ENCODE measurements at regions not wholly inside any gene's neighbourhood (a gene's known extent, or its start where the extent isn't known, plus 50 kb on each side); places are given as distances from the start of the nearest gene placed in this dataset.

DNA sequence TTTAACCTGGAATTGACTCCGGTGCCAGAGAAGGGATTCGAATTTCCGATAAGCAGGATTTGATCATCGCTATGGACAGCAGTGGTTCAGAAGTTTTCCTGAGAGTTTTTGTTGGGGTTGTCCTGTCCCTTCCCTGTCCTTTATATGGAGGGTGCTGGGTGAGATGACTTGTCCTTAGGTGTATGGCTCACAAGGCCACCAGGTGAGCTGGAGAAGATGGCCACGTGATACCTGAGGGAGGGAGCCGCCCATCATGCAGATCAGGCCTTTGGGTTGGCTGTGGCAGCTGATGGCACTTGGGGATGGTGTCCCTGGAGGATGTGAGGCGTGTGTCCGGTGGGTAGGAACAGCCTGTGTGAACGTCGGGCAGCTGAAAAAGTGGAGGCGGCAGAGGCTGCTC lies 187.7 kb downstream of the PTPN20 start:
- no peak for TF ChIP-seq JUND (IDR thresholded peaks at IDR 0.05; ENCODE audit: low read depth)
- in situ Hi-C loops (cut with HindIII; ENCODE audit: low pct_unique_long_range_greater_than_20kb, low sequenced_read_pairs), result no loop called here
- no peak for DNase-seq (ENCODE audit: low read depth in 1 of 2, low spot score in 1 of 2)

DNA sequence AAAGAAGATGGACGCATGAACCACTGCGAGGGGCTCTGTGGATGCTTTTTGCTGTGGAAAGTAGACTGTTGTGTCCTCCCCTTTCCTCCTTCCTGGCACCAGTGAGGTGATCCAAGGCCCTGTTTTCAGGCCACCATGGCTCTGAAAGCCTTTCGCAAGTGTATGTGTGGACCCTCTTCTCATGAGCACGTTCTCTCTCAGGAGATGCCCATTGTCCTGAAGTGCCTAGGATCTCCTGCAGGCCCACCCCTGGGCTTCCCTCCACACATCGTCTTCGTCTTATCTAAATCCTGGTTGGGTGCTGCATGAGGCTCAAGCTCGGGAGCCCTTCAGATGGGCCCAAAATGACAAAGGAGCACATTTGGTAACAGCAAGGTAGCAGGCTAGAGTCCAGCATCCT lies 188.2 kb downstream of the PTPN20 start:
- DNase-seq (ENCODE audit: low read depth in 1 of 2, low spot score in 1 of 2), result no peak
- no peak for TF ChIP-seq JUND (IDR thresholded peaks at IDR 0.05; ENCODE audit: low read depth)
- in situ Hi-C loops (cut with HindIII; ENCODE audit: low pct_unique_long_range_greater_than_20kb, low sequenced_read_pairs), result no loop called here

DNA sequence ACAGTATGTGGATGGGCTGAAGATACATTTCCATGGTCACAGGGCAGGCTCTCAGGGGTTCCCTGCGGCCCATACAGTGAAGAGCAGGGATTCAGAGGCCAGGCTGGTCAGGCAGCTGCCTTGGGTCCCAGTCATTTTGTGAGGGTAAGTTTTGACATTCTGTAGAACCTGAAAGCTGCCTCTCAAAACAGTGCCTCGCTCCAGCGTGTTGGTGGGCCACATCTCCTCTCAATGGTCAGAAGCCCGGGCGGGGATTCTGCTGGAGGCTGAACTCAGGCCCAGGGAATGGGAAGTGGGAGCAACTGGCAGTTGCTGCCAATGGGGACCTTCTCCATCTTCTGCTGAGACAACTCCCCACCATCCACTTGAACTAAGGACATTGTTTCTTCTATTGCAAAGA lies 190.0 kb downstream of the PTPN20 start:
- no peak for DNase-seq (ENCODE audit: low read depth in 1 of 2, low spot score in 1 of 2)

DNA sequence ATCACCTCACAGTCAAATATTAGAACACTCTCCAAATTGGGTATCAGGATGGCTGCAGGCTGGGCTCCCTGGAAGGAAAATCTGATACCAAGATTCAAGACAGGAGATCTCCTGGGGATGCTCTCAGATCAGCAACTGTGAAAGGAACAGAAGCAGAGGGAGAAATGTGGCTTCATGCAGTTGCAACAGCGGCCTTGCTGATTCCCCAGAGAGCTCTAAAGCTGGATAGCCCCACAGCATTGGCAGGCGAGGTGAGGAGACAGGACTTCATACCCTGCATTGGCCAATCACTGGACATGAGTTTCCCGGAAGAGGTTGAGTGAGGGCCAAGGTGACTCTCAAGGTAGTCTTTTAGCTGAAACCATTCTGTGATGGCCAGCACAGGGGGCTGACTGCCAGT lies 190.6 kb downstream of the PTPN20 start:
- no peak for TF ChIP-seq JUND (IDR thresholded peaks at IDR 0.05; ENCODE audit: low read depth)
- in situ Hi-C loops (cut with HindIII; ENCODE audit: low pct_unique_long_range_greater_than_20kb, low sequenced_read_pairs), result no loop called here
- DNase-seq (ENCODE audit: low read depth in 1 of 2, low spot score in 1 of 2), result no peak

More for the DNA sequence above, 190.0 kb downstream of the PTPN20 start:
- TF ChIP-seq JUND (IDR thresholded peaks at IDR 0.05; ENCODE audit: low read depth), result no peak
- in situ Hi-C loops (cut with HindIII; ENCODE audit: low pct_unique_long_range_greater_than_20kb, low sequenced_read_pairs), result no loop called here

DNA sequence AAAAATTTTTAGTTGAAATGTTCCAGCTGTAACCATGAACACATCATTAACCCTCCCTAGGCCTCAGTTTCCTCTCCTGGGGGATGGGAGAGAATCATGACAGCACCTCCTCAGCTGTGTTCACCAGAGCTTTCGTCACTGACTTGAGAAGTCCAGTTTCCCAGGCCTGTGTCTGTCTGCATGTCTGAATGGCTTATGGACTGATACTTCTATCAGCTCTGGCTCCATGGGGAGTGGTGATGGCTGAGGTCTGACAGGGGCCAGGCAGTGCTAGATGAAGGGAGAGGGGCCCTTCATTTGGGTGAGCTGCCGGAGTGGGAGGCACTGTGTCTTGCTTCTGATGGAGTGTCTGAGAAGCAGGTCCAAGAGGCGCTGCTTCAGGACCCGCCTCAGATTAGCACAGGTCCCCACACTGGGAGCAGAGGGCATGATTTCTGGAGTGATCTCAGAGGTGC lies 192.9 kb downstream of the PTPN20 start:
- in situ Hi-C loops (cut with HindIII; ENCODE audit: low pct_unique_long_range_greater_than_20kb, low sequenced_read_pairs), result no loop called here
- no peak for DNase-seq (ENCODE audit: low read depth in 1 of 2, low spot score in 1 of 2)
- no peak for TF ChIP-seq JUND (IDR thresholded peaks at IDR 0.05; ENCODE audit: low read depth)

DNA sequence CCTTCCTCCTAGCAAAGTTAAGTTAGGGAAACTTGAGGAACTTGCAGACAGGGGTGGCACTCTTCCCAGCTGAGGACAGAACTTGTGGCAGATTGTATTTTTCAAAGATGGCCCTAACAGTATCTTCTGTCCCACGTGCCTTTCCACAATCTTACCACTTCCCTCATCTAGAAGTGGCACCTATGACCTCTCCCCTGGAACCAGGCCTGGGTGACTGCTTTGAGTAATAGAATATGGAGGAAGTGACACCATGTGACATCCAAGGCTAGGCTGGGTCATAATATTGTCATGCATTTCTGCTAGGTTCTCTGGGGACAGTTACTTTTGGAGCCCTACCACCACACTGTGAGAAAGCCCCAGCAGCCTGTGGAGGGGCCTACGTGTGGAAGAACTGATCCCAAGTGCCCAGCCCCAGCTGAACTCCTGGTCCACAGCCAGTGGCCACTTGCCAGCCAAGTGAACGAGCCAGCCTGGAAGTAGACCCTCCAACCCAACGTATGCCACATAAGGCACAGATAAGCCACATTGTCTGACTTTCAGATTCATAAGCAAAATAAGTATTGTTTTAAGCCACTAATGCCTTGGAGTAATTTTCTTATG lies 193.7 kb downstream of the PTPN20 start:
- no peak for TF ChIP-seq JUND (IDR thresholded peaks at IDR 0.05; ENCODE audit: low read depth)
- in situ Hi-C loops (cut with HindIII; ENCODE audit: low pct_unique_long_range_greater_than_20kb, low sequenced_read_pairs), result no loop called here
- DNase-seq (ENCODE audit: low read depth in 1 of 2, low spot score in 1 of 2), result no peak

- DNase-seq (ENCODE audit: low read depth in 1 of 2, low spot score in 1 of 2), result no peak
- TF ChIP-seq JUND (IDR thresholded peaks at IDR 0.05; ENCODE audit: low read depth), result no peak
- in situ Hi-C loops (cut with HindIII; ENCODE audit: low pct_unique_long_range_greater_than_20kb, low sequenced_read_pairs), result no loop called here
Observed at GRCh38 chr10:47107007-47107747, 192.8 kb upstream of the GDF10 start.

DNA sequence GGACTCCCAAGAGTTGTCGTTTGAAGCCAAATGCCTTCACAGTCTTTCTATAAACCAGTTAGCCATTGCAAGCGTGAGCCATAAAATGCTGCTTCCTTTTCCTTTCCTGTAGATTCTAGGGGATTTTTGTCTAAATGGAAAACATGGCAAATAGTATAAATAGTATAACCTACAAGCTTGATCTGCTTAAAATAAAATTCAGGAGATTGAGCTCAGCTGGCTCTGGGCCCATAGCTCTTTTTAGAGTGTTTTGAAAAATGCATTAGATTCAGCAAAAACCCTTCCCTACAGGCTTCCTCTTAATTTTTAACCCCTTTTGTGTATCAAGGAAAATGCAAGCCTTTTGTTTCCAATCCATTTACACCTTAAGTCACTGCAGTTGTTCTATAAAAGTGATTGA lies 190.1 kb upstream of the GDF10 start:
- in situ Hi-C loops (cut with HindIII; ENCODE audit: low pct_unique_long_range_greater_than_20kb, low sequenced_read_pairs), result no loop called here
- DNase-seq (ENCODE audit: low read depth in 1 of 2, low spot score in 1 of 2), result no peak
- TF ChIP-seq JUND (IDR thresholded peaks at IDR 0.05; ENCODE audit: low read depth), result no peak

DNA sequence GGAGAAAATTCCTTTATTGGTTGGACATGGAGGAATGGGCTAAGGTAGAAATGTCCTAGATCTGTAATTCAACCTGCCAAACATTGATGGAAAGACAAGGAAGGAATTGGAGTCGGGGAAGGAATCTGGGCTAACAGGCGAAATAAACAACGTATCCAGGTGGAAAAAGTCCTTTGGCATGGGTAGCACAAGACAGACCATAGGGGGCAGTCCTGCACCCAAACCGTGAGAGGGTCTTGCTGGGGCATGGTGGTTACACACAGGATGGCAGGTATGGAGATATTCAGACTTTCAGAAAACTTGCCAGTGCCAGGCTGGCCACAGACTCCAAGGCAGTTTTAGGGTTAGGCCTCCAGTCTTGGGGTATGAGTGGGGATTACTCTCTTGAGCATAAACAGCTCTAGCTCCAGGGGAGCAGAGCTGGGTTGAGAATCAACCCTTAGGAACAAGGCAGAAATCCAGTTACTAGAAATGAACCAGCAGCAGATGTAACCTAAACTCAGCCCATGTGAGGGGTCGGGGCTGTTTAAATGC lies 188.6 kb upstream of the GDF10 start:
- in situ Hi-C loops (cut with HindIII; ENCODE audit: low pct_unique_long_range_greater_than_20kb, low sequenced_read_pairs), result no loop called here
- no peak for TF ChIP-seq JUND (IDR thresholded peaks at IDR 0.05; ENCODE audit: low read depth)
- no peak for DNase-seq (ENCODE audit: low read depth in 1 of 2, low spot score in 1 of 2)

DNA sequence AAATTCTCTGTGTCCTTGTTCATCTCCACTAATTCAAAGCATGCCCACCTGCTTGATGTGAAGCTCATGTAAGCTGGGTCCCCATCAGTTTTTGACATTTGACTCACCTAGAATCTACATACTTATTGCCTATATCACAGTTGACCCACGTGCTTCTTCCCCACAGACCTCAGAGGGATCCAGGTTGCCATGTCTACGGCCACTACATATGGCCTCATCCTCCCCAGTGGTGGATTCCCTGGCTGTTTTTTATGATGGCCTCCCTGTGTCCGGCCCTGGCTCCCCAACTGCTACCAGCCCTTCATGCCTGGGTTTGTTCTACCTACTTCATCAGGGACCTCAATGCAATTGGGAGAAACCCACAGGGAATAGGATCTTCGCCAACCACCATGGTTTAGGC lies 187.4 kb upstream of the GDF10 start:
- DNase-seq (ENCODE audit: low read depth in 1 of 2, low spot score in 1 of 2), result no peak
- TF ChIP-seq JUND (IDR thresholded peaks at IDR 0.05; ENCODE audit: low read depth), result no peak

GRCh38 chr10:47113907-47114500 lies 186.0 kb upstream of the GDF10 start:
- in situ Hi-C loops (cut with HindIII; ENCODE audit: low pct_unique_long_range_greater_than_20kb, low sequenced_read_pairs), result no loop called here
- no peak for DNase-seq (ENCODE audit: low read depth in 1 of 2, low spot score in 1 of 2)
- TF ChIP-seq JUND (IDR thresholded peaks at IDR 0.05; ENCODE audit: low read depth), result no peak

More for the DNA sequence above, 187.4 kb upstream of the GDF10 start:
- in situ Hi-C loops (cut with HindIII; ENCODE audit: low pct_unique_long_range_greater_than_20kb, low sequenced_read_pairs), result no loop called here

DNA sequence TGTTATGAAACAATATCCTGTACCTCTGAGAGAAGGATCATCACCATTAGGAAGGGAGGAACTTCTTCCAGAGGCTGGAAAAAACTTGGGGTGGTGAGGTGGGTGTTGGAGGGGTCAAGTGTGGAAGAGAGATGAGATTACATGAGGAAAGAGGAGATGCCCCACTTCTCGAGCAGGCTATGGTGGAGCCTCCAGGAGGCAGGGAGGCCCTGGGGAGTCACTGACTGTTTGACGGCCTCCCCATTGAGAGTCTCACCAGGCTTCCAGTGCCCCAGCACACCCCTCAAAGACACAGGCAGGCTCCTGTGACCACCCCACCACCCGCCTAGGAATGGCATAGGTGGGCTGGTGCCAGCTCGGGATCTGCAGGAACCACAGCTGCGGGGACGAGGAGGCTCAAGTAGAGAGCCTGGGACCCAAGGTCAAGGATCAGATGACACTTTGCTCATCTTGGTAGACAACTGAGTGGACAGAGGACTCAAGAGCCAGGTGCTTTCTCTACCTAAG lies 185.3 kb upstream of the GDF10 start:
- in situ Hi-C loops (cut with HindIII; ENCODE audit: low pct_unique_long_range_greater_than_20kb, low sequenced_read_pairs), result no loop called here
- no peak for DNase-seq (ENCODE audit: low read depth in 1 of 2, low spot score in 1 of 2)
- TF ChIP-seq JUND (IDR thresholded peaks at IDR 0.05; ENCODE audit: low read depth), result no peak

GRCh38 chr10:47115322-47115721 lies 184.7 kb upstream of the GDF10 start:
- in situ Hi-C loops (cut with HindIII; ENCODE audit: low pct_unique_long_range_greater_than_20kb, low sequenced_read_pairs), result no loop called here
- DNase-seq (ENCODE audit: low read depth in 1 of 2, low spot score in 1 of 2), result no peak
- TF ChIP-seq JUND (IDR thresholded peaks at IDR 0.05; ENCODE audit: low read depth), result no peak

All from T47D (cell line).